ENCODE measurements at regions not wholly inside any gene's neighbourhood (a gene's known extent, or its start where the extent isn't known, plus 50 kb on each side); places are given as distances from the start of the nearest gene placed in this dataset.
"Not testable (repeated sequence)": the region's sequence is repeated elsewhere in the genome, so short reads cannot be mapped to it uniquely, and the experiment has no call there.

DNA sequence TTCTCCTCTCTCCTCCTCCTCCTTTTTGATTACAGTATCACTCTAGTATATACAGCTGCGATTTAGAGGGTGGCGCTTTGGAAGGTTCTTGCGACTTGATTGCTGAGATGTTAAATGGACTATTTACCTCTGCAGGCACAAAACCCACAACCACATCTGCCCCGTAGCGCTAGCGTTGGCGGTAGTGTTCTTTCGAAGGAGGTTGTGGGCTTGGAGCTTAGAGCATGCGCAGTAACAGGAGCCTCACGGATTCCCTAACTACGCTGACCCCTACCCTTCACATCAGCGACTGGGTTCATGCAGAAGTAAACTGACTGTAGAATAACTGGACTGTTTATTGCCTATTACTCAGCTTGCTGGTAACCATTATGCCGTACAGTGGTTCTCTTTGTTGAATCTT, 58.0 kb downstream of the CGGBP1 start:
- DNase-seq (ENCODE audit: low read depth): no peak

DNA sequence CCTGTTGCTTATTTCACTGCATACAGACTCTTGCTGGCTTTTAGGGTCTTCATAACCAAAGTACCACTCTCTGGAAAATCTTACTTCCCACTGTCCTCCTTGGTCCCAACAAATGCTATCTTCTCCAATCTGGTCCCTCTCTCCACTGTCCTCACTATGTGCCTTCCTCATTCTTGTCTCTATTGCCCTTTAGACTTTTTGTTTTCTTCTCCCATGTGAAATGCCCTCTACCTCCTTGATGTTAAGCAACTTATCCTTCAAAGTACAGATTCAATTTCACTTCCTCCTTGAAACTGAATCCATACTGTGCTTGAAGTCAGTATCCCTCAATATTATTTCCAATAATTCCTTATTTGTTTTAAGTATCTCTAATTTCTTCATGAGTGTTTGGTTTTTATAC, 60.8 kb downstream of the CGGBP1 start:
- no peak for DNase-seq (ENCODE audit: low read depth)

DNA sequence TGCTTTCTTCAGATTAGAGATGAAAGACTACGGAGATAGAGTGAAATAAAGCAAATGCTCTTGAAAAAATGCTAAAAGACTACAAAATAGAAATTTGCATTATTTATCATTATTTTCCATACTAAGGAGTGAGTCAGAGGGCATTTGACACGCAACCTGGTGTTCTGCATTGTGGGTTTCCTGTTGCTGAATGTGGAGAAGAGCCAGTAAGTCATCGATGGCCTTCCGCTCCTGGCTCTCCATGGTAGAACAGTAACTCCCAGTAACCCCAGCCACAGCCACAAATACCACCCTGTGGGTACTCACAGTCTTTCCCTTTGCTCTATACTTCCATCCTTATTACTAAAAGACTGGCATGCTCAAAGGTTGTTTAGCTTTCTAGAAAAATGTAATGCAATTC, 61.5 kb downstream of the CGGBP1 start:
- DNase-seq (ENCODE audit: low read depth): peak; percentile 80

DNA sequence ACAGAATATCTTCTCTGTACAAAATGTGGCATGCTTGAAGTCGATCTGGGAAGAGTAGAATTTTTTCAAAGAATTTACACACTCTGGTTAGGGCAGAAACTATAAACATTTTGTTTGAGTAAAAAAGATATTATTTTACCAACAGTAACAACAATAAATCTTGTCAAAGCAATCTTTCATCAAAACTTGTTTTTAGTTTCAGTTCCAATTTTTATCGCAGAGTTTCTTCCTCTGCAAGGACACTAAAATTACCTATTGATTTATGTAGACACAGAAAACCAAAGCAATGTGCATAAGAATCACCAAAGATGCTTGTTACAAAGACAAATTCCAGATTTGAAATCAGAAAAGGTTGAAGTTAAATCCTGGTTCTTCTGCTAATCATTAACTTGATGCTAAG, 61.9 kb downstream of the CGGBP1 start:
- DNase-seq (ENCODE audit: low read depth): no peak

DNA sequence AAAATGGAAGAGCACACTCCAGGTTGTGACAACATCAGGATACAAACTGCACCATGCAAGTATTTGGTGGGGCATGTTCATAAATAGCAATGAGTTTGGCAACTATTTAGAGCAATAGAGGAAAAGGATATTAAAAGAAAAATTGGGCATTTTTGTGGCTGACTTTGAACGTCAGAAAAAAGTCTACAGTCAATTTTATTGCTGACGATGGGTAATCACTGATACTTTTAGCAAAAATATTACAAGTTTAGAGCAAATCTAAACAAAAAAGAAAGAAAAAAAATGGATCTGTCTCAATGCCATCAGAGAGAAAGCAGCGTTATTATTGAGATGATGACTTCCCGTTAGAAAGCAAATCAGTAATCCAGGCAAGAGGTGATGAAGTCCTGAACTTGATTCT, 65.2 kb downstream of the CGGBP1 start:
- no peak for DNase-seq (ENCODE audit: low read depth)

DNA sequence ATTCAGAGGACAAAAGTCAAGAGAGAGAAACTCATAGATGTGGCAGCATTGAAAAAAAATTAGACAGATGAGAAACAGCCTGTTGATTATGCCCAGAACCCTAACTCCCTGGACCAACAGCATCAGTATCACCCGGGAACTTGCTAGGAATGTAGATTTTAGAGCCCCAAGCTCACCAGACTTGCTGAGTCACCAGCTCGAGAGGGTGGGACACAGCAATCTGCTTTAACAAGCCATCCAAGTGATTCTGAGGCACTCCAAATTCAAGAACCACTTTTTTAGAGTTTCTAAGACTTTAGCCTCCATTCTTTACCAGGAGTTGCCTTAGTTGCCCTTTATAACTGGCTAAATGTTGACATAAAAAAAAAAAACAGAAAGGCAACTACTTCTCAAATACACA, 70.9 kb downstream of the CGGBP1 start:
- peak; percentile 7 for DNase-seq (ENCODE audit: low read depth)

DNA sequence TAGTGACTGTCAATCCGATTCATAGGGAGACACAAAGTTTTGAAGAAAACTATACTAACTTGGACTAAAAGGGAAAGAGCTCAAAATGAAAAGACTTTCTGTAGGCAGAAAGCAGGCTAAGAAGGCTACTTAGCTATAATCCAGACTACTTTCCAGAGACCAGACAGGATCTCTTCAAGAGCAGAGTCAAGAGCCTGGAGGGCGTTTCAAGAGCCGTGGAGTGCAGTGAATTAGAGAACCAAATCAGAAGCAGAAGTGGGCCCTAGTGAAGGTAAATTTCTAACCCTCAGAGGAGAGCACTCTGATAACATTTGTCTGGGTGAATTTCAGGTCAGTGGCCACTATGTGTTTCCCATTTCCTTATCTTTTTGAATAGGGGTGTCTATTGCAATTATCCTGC, 76.4 kb downstream of the CGGBP1 start:
- no peak for DNase-seq (ENCODE audit: low read depth)

DNA sequence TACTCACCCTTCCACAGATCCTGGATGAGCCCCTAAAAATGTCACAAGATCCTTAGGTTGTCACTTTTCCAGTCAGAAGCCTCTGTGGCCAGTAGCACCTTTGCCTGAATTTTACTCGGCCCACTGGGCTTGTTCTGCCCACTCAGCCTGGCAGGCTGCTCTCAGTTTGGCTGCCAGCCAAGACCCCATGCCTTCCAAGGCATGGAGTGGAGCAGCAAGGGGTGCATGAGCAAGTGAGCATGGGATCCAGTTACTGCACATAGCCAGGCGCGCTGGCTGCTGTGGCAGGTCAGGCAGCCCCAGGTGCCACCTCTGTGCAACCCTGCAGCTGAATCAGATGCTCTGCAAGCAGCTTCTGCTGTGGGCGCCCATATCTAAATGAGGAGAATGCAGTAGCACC, 79.3 kb downstream of the CGGBP1 start:
- no peak for DNase-seq (ENCODE audit: low read depth)

DNA sequence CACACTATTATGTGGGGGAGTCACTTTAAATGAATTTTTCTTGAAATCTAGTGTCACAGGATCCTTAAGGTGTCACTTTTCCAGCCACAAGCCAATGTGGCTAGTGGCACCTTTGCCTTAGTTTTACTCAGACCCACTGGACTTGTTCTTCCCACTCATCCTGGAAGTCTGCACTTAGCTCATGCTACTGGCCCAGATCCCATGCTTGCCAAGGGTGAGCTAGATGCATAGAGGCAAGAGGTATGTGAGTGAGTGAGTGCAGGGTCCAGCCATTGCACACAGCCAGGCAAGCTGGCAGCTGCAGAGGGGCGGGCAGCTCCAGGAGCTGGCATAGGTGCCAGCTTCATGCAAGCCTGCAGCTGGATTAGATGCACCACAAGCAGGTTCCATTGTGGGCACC, 81.0 kb downstream of the CGGBP1 start:
- DNase-seq (ENCODE audit: low read depth): no peak

DNA sequence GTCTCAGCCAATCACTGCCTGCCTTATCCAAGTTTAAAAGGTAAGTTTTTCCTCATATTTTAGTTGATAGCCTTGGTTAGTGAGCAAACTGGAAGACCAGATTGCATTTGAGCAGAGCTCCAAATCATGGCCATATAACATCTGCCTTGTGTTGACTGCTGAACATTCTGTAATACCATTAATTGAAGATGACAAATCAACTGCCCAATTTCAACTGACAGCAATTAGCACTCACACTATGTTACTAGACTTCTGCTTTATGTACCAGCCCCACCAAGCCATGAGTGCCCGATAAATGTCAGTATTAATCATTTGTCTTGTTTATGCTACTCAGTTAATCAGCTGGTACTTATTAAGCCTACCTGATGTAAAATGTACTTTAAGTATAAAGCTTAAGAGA, 83.1 kb downstream of the CGGBP1 start:
- DNase-seq (ENCODE audit: low read depth): no peak

DNA sequence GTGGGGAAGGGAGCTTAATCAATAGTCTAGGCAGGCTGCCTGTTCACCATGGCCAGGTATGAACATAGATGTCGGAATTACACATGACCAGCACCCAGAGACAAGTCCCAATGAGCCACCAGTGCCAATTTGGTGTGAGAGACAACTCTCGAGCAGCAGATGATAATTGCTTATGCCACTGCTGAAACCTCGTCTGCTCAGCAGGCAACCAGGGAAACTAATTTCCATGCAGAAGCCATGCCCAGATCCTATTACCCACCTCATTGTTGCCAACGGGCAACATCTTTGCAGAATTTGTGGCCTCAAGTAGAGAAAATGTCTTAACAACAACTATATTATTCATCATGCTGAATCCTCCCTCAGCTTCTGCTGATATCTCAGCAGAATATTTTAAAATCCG, 84.9 kb downstream of the CGGBP1 start:
- no peak for DNase-seq (ENCODE audit: low read depth)

DNA sequence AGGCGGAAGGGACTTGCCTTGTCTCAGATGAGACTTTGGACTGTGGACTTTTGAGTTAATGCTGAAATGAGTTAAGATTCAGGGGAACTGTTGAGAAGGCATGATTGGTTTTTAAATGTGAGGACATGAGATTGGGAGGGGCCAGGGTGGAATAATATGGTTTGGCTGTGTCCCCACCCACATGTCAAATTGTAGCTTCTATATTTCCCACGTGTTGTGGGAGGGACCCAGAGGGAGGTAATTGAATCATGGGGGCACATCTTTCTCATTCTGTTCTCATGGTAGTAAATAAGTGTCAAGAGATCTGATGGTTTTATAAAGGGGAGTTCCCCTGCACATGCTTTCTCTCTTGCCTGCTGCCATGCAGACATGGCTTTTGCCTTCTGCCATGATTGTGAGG, 89.2 kb downstream of the CGGBP1 start:
- no peak for DNase-seq (ENCODE audit: low read depth)

DNA sequence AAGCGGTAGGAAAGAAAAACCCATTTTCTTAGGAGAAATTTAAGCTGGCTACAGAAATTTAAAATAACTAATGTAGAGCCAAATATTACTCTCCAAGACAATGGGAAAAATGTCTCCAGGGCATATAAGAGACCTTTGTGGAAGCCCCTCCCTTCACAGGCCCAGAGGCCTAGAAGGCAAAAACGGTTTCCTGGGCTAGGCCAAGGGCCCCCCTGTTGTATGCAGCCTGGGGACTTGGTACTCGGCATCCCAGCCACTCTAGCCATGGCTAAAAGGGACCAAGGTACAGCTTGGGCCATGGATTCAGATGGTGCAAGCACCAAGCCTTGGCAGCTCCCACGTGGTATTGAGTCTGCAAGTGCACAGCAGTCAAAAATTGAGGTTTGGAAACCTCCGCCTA, 90.1 kb downstream of the CGGBP1 start:
- no peak for DNase-seq (ENCODE audit: low read depth)

DNA sequence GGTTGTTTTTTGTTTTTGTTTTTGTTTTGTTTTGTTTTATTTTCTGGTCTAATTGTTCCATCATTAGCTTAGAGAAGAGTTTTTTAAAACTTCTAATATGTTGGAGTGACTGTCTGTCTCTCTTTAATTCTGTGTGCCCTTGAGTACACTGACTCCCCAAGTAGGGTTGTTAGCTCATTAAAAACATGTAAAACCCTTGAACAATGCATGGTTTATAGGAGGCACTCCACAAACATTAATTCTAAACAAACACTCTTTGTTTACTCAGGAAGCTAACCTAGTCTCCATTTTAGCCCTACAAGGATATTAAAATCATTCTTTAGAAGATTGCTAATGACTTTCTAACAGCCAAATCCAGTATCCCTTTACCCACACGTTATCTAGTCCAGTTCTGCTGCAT, 100.5 kb downstream of the CGGBP1 start:
- DNase-seq (ENCODE audit: low read depth): no peak

DNA sequence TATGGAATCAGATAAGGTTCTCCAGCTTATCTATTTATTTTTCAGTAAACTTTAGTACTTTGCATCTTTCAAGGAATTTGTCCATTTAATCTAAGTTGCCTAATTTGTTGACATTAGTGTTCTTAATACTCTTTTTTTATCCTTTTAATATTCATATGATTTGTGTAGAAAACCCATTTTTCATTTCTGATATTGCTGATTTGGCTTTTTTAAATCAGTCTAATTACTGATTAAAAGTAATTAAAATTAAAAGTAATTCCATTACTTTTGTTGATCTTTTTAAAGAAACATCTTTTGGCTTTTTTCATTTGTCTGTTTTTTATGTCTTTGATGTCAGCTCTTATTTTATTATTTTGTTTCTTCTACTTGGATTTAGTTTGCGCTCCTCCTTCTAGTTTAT, 101.2 kb downstream of the CGGBP1 start:
- no peak for DNase-seq (ENCODE audit: low read depth)

DNA sequence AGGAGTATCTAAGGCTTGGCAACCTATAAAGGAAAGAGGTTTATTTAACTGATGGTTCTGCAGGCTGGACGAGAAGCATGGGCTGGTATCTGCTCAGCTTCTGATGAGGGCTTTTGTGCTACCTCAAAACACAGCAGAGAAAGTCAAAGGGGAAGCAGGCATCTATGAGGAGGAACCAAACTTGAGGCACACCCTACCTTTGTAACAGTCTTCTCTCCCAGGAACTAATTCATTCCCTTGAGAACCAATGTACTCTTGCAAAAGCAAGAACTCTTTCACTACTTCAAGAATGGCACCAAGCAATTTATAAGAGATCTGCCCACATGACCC, 109.0 kb downstream of the CGGBP1 start:
- DNase-seq (ENCODE audit: low read depth): no peak

DNA sequence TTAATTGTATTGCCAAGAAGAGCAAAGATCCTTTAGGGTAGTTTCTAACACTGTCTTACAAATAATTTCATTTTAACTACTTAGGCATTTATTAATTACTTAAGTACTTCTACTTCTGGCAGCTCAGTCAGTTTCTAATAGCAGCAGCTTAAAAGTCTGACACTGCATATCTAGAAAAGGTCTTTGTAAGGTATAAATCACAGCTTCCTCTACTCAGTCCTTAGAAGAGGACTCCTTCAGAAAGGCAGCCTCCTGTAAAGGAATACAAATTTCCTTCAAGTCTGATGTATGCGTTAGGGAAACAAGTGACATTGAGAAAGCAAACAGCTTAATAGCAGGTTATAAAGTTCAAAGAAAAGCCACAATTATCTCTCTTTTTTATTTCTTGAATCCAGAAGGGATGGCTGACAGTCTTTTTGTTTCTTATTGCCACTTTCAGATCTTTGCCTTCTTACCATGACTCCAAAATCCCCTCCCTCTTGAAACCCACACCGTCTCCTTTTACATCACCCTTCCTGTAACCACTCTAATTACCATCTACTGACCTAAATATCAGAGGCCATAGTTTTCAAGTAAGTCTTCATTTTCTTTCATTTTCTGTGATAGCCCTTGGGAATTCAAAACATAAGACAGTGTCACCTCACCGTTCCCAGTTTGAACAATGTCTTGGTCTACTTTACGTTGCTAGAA, 109.5 kb downstream of the CGGBP1 start:
- DNase-seq (ENCODE audit: low read depth): no peak

DNA sequence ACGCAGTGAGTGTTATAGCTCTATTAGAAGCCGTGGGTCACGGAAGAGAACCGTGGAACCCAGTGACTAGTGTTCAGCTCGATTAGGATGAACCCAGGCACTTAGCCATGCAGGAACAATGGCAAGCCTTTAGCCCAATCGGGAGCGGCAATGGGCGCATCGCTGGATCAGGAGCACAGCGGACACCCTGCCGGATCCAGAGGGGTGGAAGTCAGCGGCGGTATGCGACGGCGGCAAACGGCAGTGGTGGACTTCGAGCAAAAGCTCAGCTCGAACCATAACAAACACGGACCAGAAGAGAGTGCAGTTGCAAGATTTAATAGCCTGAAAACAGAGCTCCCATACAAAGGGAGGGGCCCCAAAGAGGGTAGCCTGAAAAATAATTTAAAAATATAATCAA, 112.8 kb downstream of the CGGBP1 start:
- not testable (repeated sequence) for DNase-seq (ENCODE audit: low read depth)

DNA sequence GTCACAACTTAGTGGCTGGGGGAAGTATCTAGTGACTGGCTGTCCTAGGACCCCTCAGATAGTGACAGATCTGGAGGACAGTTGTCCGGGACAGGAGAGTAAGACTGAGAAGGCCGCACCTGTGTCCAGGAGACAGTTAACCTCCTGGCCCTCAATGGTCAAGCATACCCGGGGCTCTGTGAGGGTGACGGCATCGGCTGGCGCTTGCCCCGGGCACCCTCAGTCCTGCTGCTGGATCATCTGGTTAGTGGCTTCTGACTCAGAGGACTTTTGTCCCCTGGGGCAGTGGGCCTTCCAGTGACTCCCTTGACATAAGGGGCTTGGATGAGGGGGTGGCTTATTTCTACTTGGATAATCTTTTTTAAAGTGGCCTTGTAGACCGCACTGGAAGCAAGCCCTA, 116.5 kb downstream of the CGGBP1 start:
- not testable (repeated sequence) for DNase-seq (ENCODE audit: low read depth)

DNA sequence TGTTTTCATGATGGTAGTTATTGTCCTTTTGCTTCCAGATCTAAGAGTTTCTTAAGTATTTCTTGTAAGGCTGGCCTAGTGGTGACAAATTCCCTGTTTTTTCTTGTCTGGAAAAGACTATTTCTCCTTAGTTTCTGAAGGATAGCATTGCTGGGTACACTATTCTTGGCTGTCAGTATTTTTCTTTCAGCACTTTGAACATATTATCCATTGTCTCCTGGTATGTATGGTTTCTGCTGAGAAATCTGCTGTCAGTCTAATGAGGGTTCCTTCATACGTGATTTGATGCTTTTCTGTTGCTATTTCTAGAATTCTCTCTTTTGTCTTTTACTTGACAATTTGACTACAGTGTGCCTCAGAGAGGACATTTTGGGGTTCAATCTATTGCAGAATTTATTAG, 134.3 kb downstream of the CGGBP1 start:
- no peak for DNase-seq (ENCODE audit: low read depth)

DNA sequence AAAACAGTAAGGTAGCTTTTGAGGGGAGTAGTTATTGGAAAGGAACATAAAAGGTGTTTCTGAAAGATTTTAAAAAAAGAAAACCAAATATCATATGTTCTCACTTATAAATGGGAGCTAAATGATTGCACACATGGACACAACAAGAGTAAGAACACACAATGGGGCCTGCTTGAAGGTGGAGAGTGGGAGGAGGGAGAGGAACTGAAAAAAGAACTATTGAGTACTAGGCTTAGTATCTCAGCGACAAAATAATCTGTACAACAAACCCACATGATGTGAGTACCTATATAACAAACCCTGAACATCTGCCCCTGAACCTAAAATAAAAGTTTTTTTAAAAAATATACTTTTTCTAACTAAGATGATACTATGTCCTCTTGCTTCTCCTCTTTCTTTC, 138.3 kb downstream of the CGGBP1 start:
- no peak for DNase-seq (ENCODE audit: low read depth)

DNA sequence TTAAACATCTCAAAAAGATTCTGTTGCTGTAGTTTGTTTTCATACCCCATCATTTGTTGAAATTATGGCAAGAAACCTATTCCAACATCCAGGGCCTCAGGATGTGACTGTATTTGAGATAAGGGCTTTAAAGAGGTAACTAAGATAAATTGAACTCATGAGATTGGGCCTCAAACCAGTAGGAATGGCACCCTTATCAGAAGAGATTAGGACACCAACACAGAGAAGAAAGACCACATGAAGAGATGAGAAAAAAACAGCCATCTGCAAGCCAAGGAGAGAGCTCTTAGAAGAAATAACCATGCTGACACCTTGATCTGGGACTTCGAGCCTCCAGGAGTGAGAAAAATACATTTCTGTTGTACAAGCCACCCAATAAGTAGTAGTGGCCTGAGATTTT, 157.7 kb downstream of the CGGBP1 start:
- no peak for DNase-seq (ENCODE audit: low read depth)

DNA sequence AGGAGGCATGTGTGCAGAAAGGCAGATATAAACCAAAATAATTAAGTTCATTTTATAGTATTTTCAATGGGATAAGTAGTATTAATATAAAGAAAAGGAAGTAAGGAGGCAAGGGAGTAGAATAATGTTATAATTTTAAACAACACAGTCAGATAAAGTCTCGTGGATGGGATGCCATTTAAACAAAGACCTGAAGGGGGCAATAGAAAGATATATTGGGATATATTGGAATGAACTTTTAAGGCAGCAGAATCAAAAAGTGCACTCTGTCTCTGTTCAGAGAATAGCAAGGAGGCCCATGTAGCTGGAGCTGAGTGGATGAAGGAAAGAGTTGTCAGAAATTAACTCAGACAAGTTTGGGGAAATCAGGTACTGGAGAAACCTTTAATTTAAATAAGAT, 158.7 kb downstream of the CGGBP1 start:
- DNase-seq (ENCODE audit: low read depth): no peak

DNA sequence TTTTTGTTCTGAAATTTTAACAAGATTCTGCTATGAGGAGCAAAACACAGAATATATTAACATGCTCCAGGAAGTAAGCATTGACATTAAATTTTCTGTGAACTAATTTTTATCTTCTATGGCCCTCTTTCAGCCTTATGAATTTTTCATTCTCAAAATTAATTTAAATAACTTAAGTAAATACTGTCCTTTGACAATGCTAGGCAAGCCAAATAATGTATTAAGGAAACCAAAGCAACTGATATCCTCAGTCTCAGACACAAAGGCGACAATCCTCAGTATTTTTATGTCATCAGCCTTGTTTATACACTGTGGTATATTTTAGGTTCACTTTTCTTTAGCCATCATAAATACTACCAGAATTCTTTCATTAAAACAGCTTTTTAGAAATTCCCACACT, 159.8 kb downstream of the CGGBP1 start:
- DNase-seq (ENCODE audit: low read depth): no peak
